ENCODE measurements at regions not wholly inside any gene's neighbourhood (a gene's known extent, or its start where the extent isn't known, plus 50 kb on each side); places are given as distances from the start of the nearest gene placed in this dataset.
"Not testable (repeated sequence)": the region's sequence is repeated elsewhere in the genome, so short reads cannot be mapped to it uniquely, and the experiment has no call there.

GRCh38 chr17:5975661-5976060 is 94.5 kb upstream of the WSCD1 start:
- no peak overlapping the region for H3K4me3 ChIP-seq (ENCODE audit: low read depth, low read length)
- no peak for TF ChIP-seq CTCF (IDR thresholded peaks at IDR 0.05; ENCODE audit: low read depth, low read length)

GRCh38 chr17:5976251-5976650 is 93.9 kb upstream of the WSCD1 start:
- TF ChIP-seq CTCF (IDR thresholded peaks at IDR 0.05; ENCODE audit: low read depth, low read length): no peak
- H3K4me3 ChIP-seq (ENCODE audit: low read depth, low read length): no peak overlapping the region

- H3K4me3 ChIP-seq (ENCODE audit: low read depth, low read length): no peak overlapping the region
- no peak for TF ChIP-seq CTCF (IDR thresholded peaks at IDR 0.05; ENCODE audit: low read depth, low read length)
Observed at GRCh38 chr17:5978496-5978895, 91.7 kb upstream of the WSCD1 start.

GRCh38 chr17:5980941-5981340 is 89.2 kb upstream of the WSCD1 start:
- TF ChIP-seq CTCF (IDR thresholded peaks at IDR 0.05; ENCODE audit: low read depth, low read length): no peak
- H3K4me3 ChIP-seq (ENCODE audit: low read depth, low read length): no peak overlapping the region

- no peak for TF ChIP-seq CTCF (IDR thresholded peaks at IDR 0.05; ENCODE audit: low read depth, low read length)
- no peak overlapping the region for H3K4me3 ChIP-seq (ENCODE audit: low read depth, low read length)
Observed at GRCh38 chr17:5986644-5987043, 83.5 kb upstream of the WSCD1 start.

- TF ChIP-seq CTCF (IDR thresholded peaks at IDR 0.05; ENCODE audit: low read depth, low read length): no peak
- H3K4me3 ChIP-seq (ENCODE audit: low read depth, low read length): no peak overlapping the region
Observed at GRCh38 chr17:6000426-6000825, 69.8 kb upstream of the WSCD1 start.

GRCh38 chr17:6003221-6003620 is 67.0 kb upstream of the WSCD1 start:
- H3K4me3 ChIP-seq (ENCODE audit: low read depth, low read length): not testable (repeated sequence)

GRCh38 chr17:6005939-6006338 is 64.2 kb upstream of the WSCD1 start:
- no peak overlapping the region for H3K4me3 ChIP-seq (ENCODE audit: low read depth, low read length)
- no peak for TF ChIP-seq CTCF (IDR thresholded peaks at IDR 0.05; ENCODE audit: low read depth, low read length)

Data from WI38 (cell line).